ENCODE measurements at regions not wholly inside any gene's neighbourhood (a gene's known extent, or its start where the extent isn't known, plus 50 kb on each side); places are given as distances from the start of the nearest gene placed in this dataset.

GRCh38 chr5:68950125-68950524 is 143.7 kb upstream of the SLC30A5 start:
- TF ChIP-seq PBX3 (CRISPR knock-in tag; IDR thresholded peaks at IDR 0.05): no peak
- no peak for TF ChIP-seq TCF7L2 (IDR thresholded peaks at IDR 0.05; ENCODE audit: borderline replicate concordance, low read depth, low read length)
